ENCODE measurements at regions not wholly inside any gene's neighbourhood (a gene's known extent, or its start where the extent isn't known, plus 50 kb on each side); places are given as distances from the start of the nearest gene placed in this dataset.

DNA sequence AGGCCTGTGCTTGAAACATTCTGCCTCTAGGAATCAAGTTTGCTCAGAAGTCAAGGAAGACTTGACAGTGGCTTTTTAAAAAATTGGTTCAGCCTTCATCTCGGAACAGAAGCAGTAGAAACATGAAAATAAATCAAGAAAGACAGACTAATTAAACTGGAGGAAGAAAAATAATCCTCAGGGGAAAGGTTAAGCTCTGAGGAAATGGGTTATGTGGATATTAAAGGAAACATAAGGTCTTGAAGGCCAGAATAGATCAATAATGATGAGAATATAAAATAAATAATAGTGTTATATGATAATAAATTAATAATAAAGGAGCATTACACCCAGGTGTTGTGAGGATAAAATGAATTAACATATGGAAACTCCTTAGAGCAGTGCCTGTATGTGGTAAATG, 121.7 kb downstream of the GPR63 start:
- Histone ChIP-seq H4K20me1 (replicated peaks; ENCODE audit: control insufficient read depth, extremely low read depth, insufficient read depth, low read length) (no peaks in the 10 kb centered on the region), H3K4me3 (replicated peaks in 1 of 3; ENCODE audit: insufficient read depth in 1 of 3, low read depth in 1 of 3, low read length in 3 of 3) (no peak overlapping the region), H3K4me2 (ENCODE audit: insufficient read depth, low read length) (no peak overlapping the region), H3K27ac (ENCODE audit: insufficient read depth, low read depth, low read length) (no peak overlapping the region), H3K9ac (replicated peaks; ENCODE audit: extremely low read depth, insufficient read depth, low read length) (no peak overlapping the region), H3K27me3 (ENCODE audit: control insufficient read depth in 2 of 2, insufficient read depth in 2 of 2, low read length in 2 of 2) (no peaks in the 10 kb centered on the region), H2AFZ (ENCODE audit: low read depth, low read length) (no peak overlapping the region), H3K4me1 (ENCODE audit: control insufficient read depth, extremely low read depth, insufficient read depth, low read length) (no peaks in the 10 kb centered on the region), H3K79me2 (ENCODE audit: control insufficient read depth, insufficient read depth, low read length) (no peaks in the 10 kb centered on the region), H3K36me3 (ENCODE audit: control insufficient read depth in 2 of 2, extremely low read depth in 1 of 2, insufficient read depth in 2 of 2, low read length in 2 of 2) (no peaks in the 10 kb centered on the region), H3K9me3 (replicated peaks; ENCODE audit: control insufficient read depth, insufficient read depth, low read length) (no peaks in the 10 kb centered on the region), H3K9me1 (replicated peaks; ENCODE audit: control insufficient read depth, extremely low read depth, insufficient read depth, low read length) (no peaks in the 10 kb centered on the region)
- ChIA-PET CTCF (no interaction called here), POLR2A (no interaction called here)
- intact Hi-C loops (cut with micrococcal nuclease), result no loop called here
- FAIRE-seq (no peak), DNase-seq (ENCODE audit: low read depth, low spot score) (no peak)
- BruUV-seq (replicated peaks), result no TSS peak
- TF ChIP-seq POLR2AphosphoS5 (IDR thresholded peaks at IDR 0.05; ENCODE audit: insufficient read depth, low read depth, low read length) (no peak), JUN (IDR thresholded peaks at IDR 0.05; ENCODE audit: borderline replicate concordance, insufficient read depth, insufficient read length, low read depth) (no peak)
- TF ChIP-seq, protein P1, sequence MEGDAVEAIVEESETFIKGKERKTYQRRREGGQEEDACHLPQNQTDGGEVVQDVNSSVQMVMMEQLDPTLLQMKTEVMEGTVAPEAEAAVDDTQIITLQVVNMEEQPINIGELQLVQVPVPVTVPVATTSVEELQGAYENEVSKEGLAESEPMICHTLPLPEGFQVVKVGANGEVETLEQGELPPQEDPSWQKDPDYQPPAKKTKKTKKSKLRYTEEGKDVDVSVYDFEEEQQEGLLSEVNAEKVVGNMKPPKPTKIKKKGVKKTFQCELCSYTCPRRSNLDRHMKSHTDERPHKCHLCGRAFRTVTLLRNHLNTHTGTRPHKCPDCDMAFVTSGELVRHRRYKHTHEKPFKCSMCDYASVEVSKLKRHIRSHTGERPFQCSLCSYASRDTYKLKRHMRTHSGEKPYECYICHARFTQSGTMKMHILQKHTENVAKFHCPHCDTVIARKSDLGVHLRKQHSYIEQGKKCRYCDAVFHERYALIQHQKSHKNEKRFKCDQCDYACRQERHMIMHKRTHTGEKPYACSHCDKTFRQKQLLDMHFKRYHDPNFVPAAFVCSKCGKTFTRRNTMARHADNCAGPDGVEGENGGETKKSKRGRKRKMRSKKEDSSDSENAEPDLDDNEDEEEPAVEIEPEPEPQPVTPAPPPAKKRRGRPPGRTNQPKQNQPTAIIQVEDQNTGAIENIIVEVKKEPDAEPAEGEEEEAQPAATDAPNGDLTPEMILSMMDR (IDR thresholded peaks at IDR 0.05; ENCODE audit: extremely low read depth in 1 of 2, insufficient read depth in 1 of 2, low read depth in 1 of 2, low read length in 2 of 2), result no peak
- dilution Hi-C loops (cut with MboI; ENCODE audit: extremely low pct_ligation_motif_present, low sequenced_read_pairs), result no loop called here

DNA sequence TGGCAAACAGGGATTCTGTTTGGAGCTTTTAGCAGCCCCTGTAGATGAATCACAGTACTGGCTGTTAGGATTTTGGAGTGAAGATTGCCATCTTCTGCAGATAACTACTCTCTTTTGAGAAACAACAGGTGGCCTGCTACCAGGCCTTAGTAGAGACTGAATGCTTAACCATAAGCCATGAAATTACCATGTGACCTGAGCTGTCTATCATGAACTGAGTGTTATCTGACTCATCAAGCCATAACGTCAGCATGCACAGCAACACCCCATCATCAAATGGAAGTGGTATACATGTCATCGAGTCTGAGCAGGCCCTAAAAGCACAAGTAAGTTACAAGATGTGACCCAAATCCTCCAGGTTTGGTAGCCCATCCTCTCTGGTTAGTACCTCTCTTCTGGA, 132.6 kb downstream of the GPR63 start:
- BruUV-seq (replicated peaks), result no TSS peak
- Histone ChIP-seq H3K79me2 (ENCODE audit: control insufficient read depth, insufficient read depth, low read length) (no peaks in the 10 kb centered on the region), H3K9me1 (replicated peaks; ENCODE audit: control insufficient read depth, extremely low read depth, insufficient read depth, low read length) (no peaks in the 10 kb centered on the region), H3K4me3 (replicated peaks in 1 of 3; ENCODE audit: insufficient read depth in 1 of 3, low read depth in 1 of 3, low read length in 3 of 3) (no peak overlapping the region), H3K27ac (ENCODE audit: insufficient read depth, low read depth, low read length) (no peak overlapping the region), H3K4me1 (ENCODE audit: control insufficient read depth, extremely low read depth, insufficient read depth, low read length) (no peaks in the 10 kb centered on the region), H3K9me3 (replicated peaks; ENCODE audit: control insufficient read depth, insufficient read depth, low read length) (peaks cover 2% of the 10 kb centered on the region), H2AFZ (ENCODE audit: low read depth, low read length) (no peak overlapping the region), H3K4me2 (ENCODE audit: insufficient read depth, low read length) (no peak overlapping the region), H3K9ac (replicated peaks; ENCODE audit: extremely low read depth, insufficient read depth, low read length) (no peak overlapping the region), H3K36me3 (ENCODE audit: control insufficient read depth in 2 of 2, extremely low read depth in 1 of 2, insufficient read depth in 2 of 2, low read length in 2 of 2) (no peaks in the 10 kb centered on the region), H4K20me1 (replicated peaks; ENCODE audit: control insufficient read depth, extremely low read depth, insufficient read depth, low read length) (no peaks in the 10 kb centered on the region), H3K27me3 (ENCODE audit: control insufficient read depth in 2 of 2, insufficient read depth in 2 of 2, low read length in 2 of 2) (no peaks in the 10 kb centered on the region)
- TF ChIP-seq FOS (IDR thresholded peaks at IDR 0.05; ENCODE audit: borderline replicate concordance, insufficient read depth, low read length), result no peak
- TF ChIP-seq EZH2 (IDR thresholded peaks at IDR 0.05; ENCODE audit: borderline replicate concordance, low read depth, low read length, severe bottlenecking), result no peak
- no peak for TF ChIP-seq POLR2AphosphoS5 (IDR thresholded peaks at IDR 0.05; ENCODE audit: insufficient read depth, low read depth, low read length)
- no peak for TF ChIP-seq MYC (IDR thresholded peaks at IDR 0.05; ENCODE audit: low read depth, low read length)
- TF ChIP-seq POLR2A (IDR thresholded peaks at IDR 0.05; ENCODE audit: low read depth, low read length), result no peak
- no peak for TF ChIP-seq GATA2 (IDR thresholded peaks at IDR 0.05; ENCODE audit: insufficient read depth, insufficient read length, low read depth, low read length)
- TF ChIP-seq, protein P2, sequence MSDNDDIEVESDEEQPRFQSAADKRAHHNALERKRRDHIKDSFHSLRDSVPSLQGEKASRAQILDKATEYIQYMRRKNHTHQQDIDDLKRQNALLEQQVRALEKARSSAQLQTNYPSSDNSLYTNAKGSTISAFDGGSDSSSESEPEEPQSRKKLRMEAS (IDR thresholded peaks at IDR 0.05; ENCODE audit: insufficient read depth, insufficient read length), result no peak
- TF ChIP-seq, protein P1 (IDR thresholded peaks at IDR 0.05; ENCODE audit: extremely low read depth in 1 of 2, insufficient read depth in 1 of 2, low read depth in 1 of 2, low read length in 2 of 2), result no peak
- TF ChIP-seq JUN (IDR thresholded peaks at IDR 0.05; ENCODE audit: borderline replicate concordance, insufficient read depth, insufficient read length, low read depth), result no peak
- FAIRE-seq (no peak), DNase-seq (ENCODE audit: low read depth, low spot score) (no peak)
- intact Hi-C loops (cut with micrococcal nuclease) (no loop called here), dilution Hi-C loops (cut with MboI; ENCODE audit: extremely low pct_ligation_motif_present, low sequenced_read_pairs) (no loop called here)
- CTCF ChIA-PET, result no interaction called here
- POLR2A ChIA-PET, result no interaction called here

All from endothelial cell of umbilical vein (primary cell).